Breast epithelium (tissue), 3 donors: ENCODE measurements at regions not wholly inside any gene's neighbourhood (a gene's known extent, or its start where the extent isn't known, plus 50 kb on each side); places are given as distances from the start of the nearest gene placed in this dataset.

ENCODE experiments used
- POLR2A ChIP-seq: fragments of 450-650 bp; IDR thresholded peaks from one replicate; pipeline ENCODE4 v1.6.1; 2016; ENCODE audit warnings: antibody characterized with exemption, mild to moderate bottlenecking, moderate library complexity
- POLR2AphosphoS5 ChIP-seq, 3 donors: sonication (generic); formaldehyde crosslinking; IDR thresholded peaks; one replicate each; pipeline ENCODE4 v1.6.1; 2017; ENCODE audit warnings: antibody characterized with exemption in 3 of 3

- no peak for TF ChIP-seq POLR2AphosphoS5 (IDR thresholded peaks at IDR 0.05)
- TF ChIP-seq POLR2A: no peak
Observed at GRCh38 chr3:26984416-26985390, 362.1 kb downstream of the LRRC3B start.
